K562 (cell line): ENCODE measurements at regions not wholly inside any gene's neighbourhood (a gene's known extent, or its start where the extent isn't known, plus 50 kb on each side); places are given as distances from the start of the nearest gene placed in this dataset.

Experiments
- ATAC-seq: fragments of 200-7000 bp; cut with Tn5 transposase; 3 replicates; pipeline ENCODE4 v1.9.1; 2020; ENCODE audit warnings: moderate library complexity
- BruUV-seq: library from RNA; stranded (reverse); fragments of 400-500 nt; replicated peaks from 2 replicates; lab custom pipeline; 2021; lab: Mats Ljungman, UMichigan
- CTCF ChIA-PET: fragments of 300-600 bp; formaldehyde crosslinking; extraction: SDS; loops from one replicate; lab custom pipeline; 2021; ENCODE audit warnings: low intra/inter-chr PET ratio; lab: Yijun Ruan, JAX
- POLR2A ChIA-PET: fragments of 300-600, 350-650 bp; sonication (Branson Sonifier 250); formaldehyde crosslinking; extraction: SDS; loops from one replicate; lab custom pipeline; 2021; ENCODE audit warnings: antibody characterized with exemption, inconsistent platforms; lab: Yijun Ruan, JAX
- DNase-seq, 4 experiments: peaks; one replicate each; pipeline versions ENCODE4 v3.0.0 to v3.0.0-alpha.2; 2011 to 2018; ENCODE audit warnings: low spot score in 3 of 4, mixed read lengths in 3 of 4; ENCODE audit errors: extremely low read depth in 1 of 4
- FAIRE-seq: peaks from 2 replicates; lab custom pipeline; 2011; peaks lifted over from hg19 to GRCh38; lab: Jason Lieb, UNC
- H2AFZ ChIP-seq: 2 replicates; pipeline ENCODE4 v1.6.0; 2011; ENCODE audit warnings: low read depth, low read length, control low read depth, inconsistent platforms
- H3K27ac ChIP-seq: fragments of 200-600 bp; 3 replicates; pipeline ENCODE4 v1.8.0; 2011; ENCODE audit warnings: low read depth, mild to moderate bottlenecking, control low read depth, inconsistent platforms, low read length, moderate library complexity, mixed read lengths; ENCODE audit errors: extremely low read depth
- H3K27me3 ChIP-seq, 2 experiments: fragments of 300-600 bp in 1 of 2; 2 replicates in 1 of 2; 3 replicates in 1 of 2; pipeline versions ENCODE4 v1.6.0 to v1.8.0; 2011; ENCODE audit warnings: inconsistent platforms in 2 of 2, low read length in 2 of 2, mild to moderate bottlenecking in 1 of 2, mixed read lengths in 1 of 2, moderate library complexity in 1 of 2; ENCODE audit not compliant: control insufficient read depth in 2 of 2, insufficient read depth in 2 of 2
- H3K36me3 ChIP-seq: fragments of 300-600 bp; 3 replicates; pipeline ENCODE4 v1.8.0; 2011; ENCODE audit warnings: mild to moderate bottlenecking, low read length, inconsistent platforms; ENCODE audit not compliant: control insufficient read depth, insufficient read depth
- H3K4me1 ChIP-seq, 2 experiments: fragments of 200-600 bp in 1 of 2; replicated peaks in 1 of 2; 2 replicates in 1 of 2; 3 replicates in 1 of 2; pipeline versions ENCODE4 v1.5.1 to v1.8.0; 2011; ENCODE audit warnings: inconsistent platforms in 2 of 2, low read length in 2 of 2, mild to moderate bottlenecking in 1 of 2, mixed read lengths in 1 of 2, moderate library complexity in 1 of 2; ENCODE audit not compliant: control insufficient read depth in 2 of 2, insufficient read depth in 2 of 2
- H3K4me2 ChIP-seq: 2 replicates; pipeline ENCODE4 v1.6.1; 2011; ENCODE audit warnings: low read length, control low read depth, inconsistent platforms, mixed read lengths; ENCODE audit not compliant: insufficient read depth
- H3K4me3 ChIP-seq: fragments of 200-600 bp; sonication (generic), shearing (Covaris generic); 2 replicates; pipeline ENCODE4 v1.5.1; 2016; ENCODE audit warnings: control low read depth, inconsistent platforms
- H3K79me2 ChIP-seq: fragments of 200-600 bp; 3 replicates; pipeline ENCODE4 v1.8.0; 2011; ENCODE audit warnings: low read length, inconsistent platforms; ENCODE audit not compliant: control insufficient read depth, insufficient read depth
- H3K9ac ChIP-seq, 2 experiments: 2 replicates each; pipeline versions ENCODE4 v1.6.0 to v1.6.1; 2011; ENCODE audit warnings: low read depth in 2 of 2, low read length in 2 of 2, control low read depth in 1 of 2, inconsistent platforms in 1 of 2, mild to moderate bottlenecking in 1 of 2, mixed read lengths in 1 of 2; ENCODE audit not compliant: insufficient read depth in 1 of 2
- H3K9me1 ChIP-seq: one replicate; pipeline ENCODE4 v1.6.0; 2011; ENCODE audit warnings: inconsistent platforms, mild to moderate bottlenecking, low read length, moderate library complexity; ENCODE audit not compliant: control insufficient read depth, insufficient read depth
- H3K9me3 ChIP-seq: replicated peaks from 2 replicates; pipeline ENCODE4 v1.5.1; 2011; ENCODE audit warnings: low read depth, low read length, inconsistent platforms; ENCODE audit not compliant: control insufficient read depth, insufficient read depth
- H4K20me1 ChIP-seq: replicated peaks from 2 replicates; pipeline ENCODE4 v1.6.1; 2011; ENCODE audit warnings: low read length, inconsistent platforms, mixed read lengths; ENCODE audit not compliant: control insufficient read depth, insufficient read depth
- ETS2 ChIP-seq: IDR thresholded peaks from 2 replicates; pipeline ENCODE4 v1.6.1; 2016; ENCODE audit warnings: borderline replicate concordance, missing genetic modification characterization, mild to moderate bottlenecking, moderate library complexity, missing compliant biosample characterization; ENCODE audit not compliant: poor library complexity, severe bottlenecking
- FOXJ3 ChIP-seq: sonication (generic); formaldehyde crosslinking; IDR thresholded peaks from 2 replicates; pipeline ENCODE4 v1.4.0; 2020; ENCODE audit warnings: mild to moderate bottlenecking, missing genetic modification reagents
- HNRNPLL ChIP-seq: fragments of 200-400 bp; formaldehyde crosslinking; IDR thresholded peaks from 2 replicates; pipeline ENCODE4 v1.6.1; 2017; ENCODE audit warnings: low read length, low read depth, mild to moderate bottlenecking; ENCODE audit not compliant: poor library complexity, severe bottlenecking
- KDM4B ChIP-seq, 2 experiments: fragments of 450-650 bp in 1 of 2; sonication (generic) in 1 of 2; IDR thresholded peaks; 2 replicates each; pipeline ENCODE4 v1.6.1; 2016 to 2017; ENCODE audit warnings: borderline replicate concordance in 2 of 2, antibody characterized with exemption in 1 of 2, low read depth in 1 of 2, mild to moderate bottlenecking in 1 of 2
- MAFG ChIP-seq: fragments of 450-650 bp; conservative IDR thresholded peaks from 2 replicates; pipeline ENCODE4 v1.6.1; 2016; ENCODE audit warnings: missing genetic modification characterization, missing compliant biosample characterization
- MAZ ChIP-seq, 2 experiments: fragments of 450-650 bp in 1 of 2; sonication (generic) in 1 of 2; formaldehyde crosslinking; IDR thresholded peaks in 1 of 2; conservative IDR thresholded peaks in 1 of 2; 2 replicates each; pipeline versions ENCODE4 v1.4.0 to v1.5.0; 2020; ENCODE audit warnings: mild to moderate bottlenecking in 1 of 2, missing genetic modification reagents in 1 of 2
- NR2C2 ChIP-seq, 2 experiments: fragments of 200-800 bp in 1 of 2; sonication (Bioruptor generic) in 1 of 2; sonication (generic) in 1 of 2; formaldehyde crosslinking in 1 of 2; IDR thresholded peaks; 2 replicates each; pipeline versions ENCODE4 v1.6.1 to v1.8.0; 2016 to 2022; ENCODE audit warnings: mild to moderate bottlenecking in 1 of 2, missing compliant biosample characterization in 1 of 2, missing genetic modification characterization in 1 of 2, missing genetic modification reagents in 1 of 2
- PHB2 ChIP-seq: fragments of 450-650 bp; IDR thresholded peaks from 2 replicates; pipeline ENCODE4 v1.6.1; 2017; ENCODE audit warnings: low read depth
- POLR2B ChIP-seq: fragments of 450-650 bp; IDR thresholded peaks from 2 replicates; pipeline ENCODE4 v1.6.1; 2018; ENCODE audit warnings: low read depth; ENCODE audit not compliant: partially characterized antibody
- TAF15 ChIP-seq: fragments of 200-400 bp; formaldehyde crosslinking; IDR thresholded peaks from 2 replicates; pipeline ENCODE4 v1.6.1; 2017; ENCODE audit warnings: mild to moderate bottlenecking, low read depth, low read length, moderate library complexity
- ZNF140 ChIP-seq: fragments of 250-450 bp; sonication (Bioruptor Pico); IDR thresholded peaks from 2 replicates; pipeline ENCODE4 v1.8.0; 2021; ENCODE audit warnings: moderate library complexity, mild to moderate bottlenecking, inconsistent platforms
- WGBS: fragments of 100-300 bp; shearing (Covaris generic); methylation state at CpG from one replicate; pipeline ENCODE4 v1.1.6; 2016; ENCODE audit warnings: low coverage, mixed read lengths; ENCODE audit not compliant: insufficient coverage; ENCODE audit errors: missing lambda C conversion rate; 5-methylcytosine and 5-hydroxymethylcytosine counted together
- in situ Hi-C: fragments of 300-500 bp; cut with MboI; formaldehyde crosslinking; loops from 4 replicates; pipeline ENCODE4 v1.15.0; 2018; ENCODE audit warnings: inconsistent platforms, mixed read lengths
- intact Hi-C: fragments of 100-400 bp; cut with micrococcal nuclease; formaldehyde crosslinking; loops from 2 replicates; pipeline ENCODE4 v1.14.2; 2022
- TF ChIP-seq, protein P1 (sequence below): fragments of 250-450 bp; sonication (Bioruptor Pico); IDR thresholded peaks from 2 replicates; pipeline ENCODE4 v1.5.0; 2021
- TF ChIP-seq, protein P2 (sequence below): fragments of 200-800 bp; sonication (Bioruptor generic); IDR thresholded peaks from 2 replicates; pipeline ENCODE4 v1.6.1; 2017; ENCODE audit warnings: missing genetic modification characterization, missing compliant biosample characterization
- TF ChIP-seq, protein P3 (sequence below): fragments of 250-450 bp; sonication (Bioruptor Pico); IDR thresholded peaks from 2 replicates; pipeline ENCODE4 v1.8.0; 2022; ENCODE audit warnings: moderate library complexity, mild to moderate bottlenecking, inconsistent platforms
- TF ChIP-seq, protein P4 (sequence below): fragments of 450-650 bp; IDR thresholded peaks from 2 replicates; pipeline ENCODE4 v1.6.1; 2016; ENCODE audit warnings: missing biosample characterization, missing genetic modification characterization
- TF ChIP-seq, protein P5 (sequence below): fragments of 200-400 bp; formaldehyde crosslinking; IDR thresholded peaks from 2 replicates; pipeline ENCODE4 v1.6.1; 2017; ENCODE audit warnings: mild to moderate bottlenecking, low read depth, low read length, moderate library complexity

DNA sequence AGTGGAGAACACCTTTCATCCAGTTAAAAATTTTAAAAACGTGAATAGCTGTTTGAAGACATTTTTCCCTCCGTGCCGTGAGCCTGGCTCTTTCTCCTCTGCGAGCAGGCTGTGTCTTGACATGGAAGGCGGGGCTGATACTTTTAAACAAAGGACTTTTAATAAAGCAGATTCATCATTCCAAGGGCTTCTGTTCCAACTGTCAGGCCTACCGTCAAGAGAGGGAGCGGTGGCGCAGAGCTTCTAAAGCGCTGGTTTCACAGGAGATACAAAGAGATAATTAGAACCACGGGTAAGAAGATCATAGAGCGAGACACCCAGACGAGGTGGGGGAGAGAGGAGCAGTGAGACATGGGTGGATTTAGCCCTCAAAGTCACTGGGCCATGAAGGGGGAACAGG lies 247.4 kb upstream of the C1orf174 start:
- Histone ChIP-seq H3K9me3 (no peaks in the 10 kb centered on the region), H3K36me3 (no peaks in the 10 kb centered on the region), H3K9me1 (no peaks in the 10 kb centered on the region), H3K79me2 (no peaks in the 10 kb centered on the region), H2AFZ (no peak overlapping the region), H3K4me1 (no peaks in the 10 kb centered on the region), H3K4me2 (no peak overlapping the region), H3K27me3 (peaks cover 21 to 39% of the 10 kb centered on the region in 2 experiments; a peak in 4 of 5 replicates), H4K20me1 (no peaks in the 10 kb centered on the region; the same call in 1 of the 2 replicates), H3K9ac (no peak overlapping the region), H3K27ac (no peak overlapping the region), H3K4me3 (no peak overlapping the region)
- ChIA-PET CTCF (no interaction called here), POLR2A (interaction anchor here (0.7 kb wide), 2 partner anchors 376 to 392 kb away, joined by 3 read pairs; no protein-coding TSS in a partner anchor)
- 1% methylated on average over 12 of the region's 12 CpGs for WGBS
- no peak for TF ChIP-seq POLR2B
- no peak for TF ChIP-seq TAF15
- TF ChIP-seq, protein P1, sequence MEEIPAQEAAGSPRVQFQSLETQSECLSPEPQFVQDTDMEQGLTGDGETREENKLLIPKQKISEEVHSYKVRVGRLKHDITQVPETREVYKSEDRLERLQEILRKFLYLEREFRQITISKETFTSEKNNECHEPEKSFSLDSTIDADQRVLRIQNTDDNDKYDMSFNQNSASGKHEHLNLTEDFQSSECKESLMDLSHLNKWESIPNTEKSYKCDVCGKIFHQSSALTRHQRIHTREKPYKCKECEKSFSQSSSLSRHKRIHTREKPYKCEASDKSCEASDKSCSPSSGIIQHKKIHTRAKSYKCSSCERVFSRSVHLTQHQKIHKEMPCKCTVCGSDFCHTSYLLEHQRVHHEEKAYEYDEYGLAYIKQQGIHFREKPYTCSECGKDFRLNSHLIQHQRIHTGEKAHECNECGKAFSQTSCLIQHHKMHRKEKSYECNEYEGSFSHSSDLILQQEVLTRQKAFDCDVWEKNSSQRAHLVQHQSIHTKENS = no peak
- TF ChIP-seq MAFG (tag) = no peak
- TF ChIP-seq, protein P2, sequence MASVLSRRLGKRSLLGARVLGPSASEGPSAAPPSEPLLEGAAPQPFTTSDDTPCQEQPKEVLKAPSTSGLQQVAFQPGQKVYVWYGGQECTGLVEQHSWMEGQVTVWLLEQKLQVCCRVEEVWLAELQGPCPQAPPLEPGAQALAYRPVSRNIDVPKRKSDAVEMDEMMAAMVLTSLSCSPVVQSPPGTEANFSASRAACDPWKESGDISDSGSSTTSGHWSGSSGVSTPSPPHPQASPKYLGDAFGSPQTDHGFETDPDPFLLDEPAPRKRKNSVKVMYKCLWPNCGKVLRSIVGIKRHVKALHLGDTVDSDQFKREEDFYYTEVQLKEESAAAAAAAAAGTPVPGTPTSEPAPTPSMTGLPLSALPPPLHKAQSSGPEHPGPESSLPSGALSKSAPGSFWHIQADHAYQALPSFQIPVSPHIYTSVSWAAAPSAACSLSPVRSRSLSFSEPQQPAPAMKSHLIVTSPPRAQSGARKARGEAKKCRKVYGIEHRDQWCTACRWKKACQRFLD (CRISPR knock-in tag) = no peak
- TF ChIP-seq MAZ (CRISPR knock-in tag; conservative IDR thresholded peaks at IDR 0.05 in 1 of 2, IDR thresholded peaks at IDR 0.05 in 1 of 2) = no peak
- no peak for TF ChIP-seq NR2C2 (CRISPR knock-in tag; IDR thresholded peaks at IDR 0.05)
- no peak for TF ChIP-seq NR2C2 (tag; IDR thresholded peaks at IDR 0.05)
- TF ChIP-seq, protein P3, sequence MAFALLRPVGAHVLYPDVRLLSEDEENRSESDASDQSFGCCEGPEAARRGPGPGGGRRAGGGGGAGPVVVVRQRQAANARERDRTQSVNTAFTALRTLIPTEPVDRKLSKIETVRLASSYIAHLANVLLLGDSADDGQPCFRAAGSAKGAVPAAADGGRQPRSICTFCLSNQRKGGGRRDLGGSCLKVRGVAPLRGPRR (CRISPR knock-in tag) = no peak
- TF ChIP-seq PHB2 = no peak
- TF ChIP-seq HNRNPLL = no peak
- TF ChIP-seq KDM4B (IDR thresholded peaks at IDR 0.05; ENCODE audit: borderline replicate concordance in 2 of 2, low read depth in 1 of 2) = no peak
- no peak for TF ChIP-seq ZNF140 (CRISPR knock-in tag)
- TF ChIP-seq FOXJ3 (CRISPR knock-in tag) = no peak
- TF ChIP-seq, protein P4, sequence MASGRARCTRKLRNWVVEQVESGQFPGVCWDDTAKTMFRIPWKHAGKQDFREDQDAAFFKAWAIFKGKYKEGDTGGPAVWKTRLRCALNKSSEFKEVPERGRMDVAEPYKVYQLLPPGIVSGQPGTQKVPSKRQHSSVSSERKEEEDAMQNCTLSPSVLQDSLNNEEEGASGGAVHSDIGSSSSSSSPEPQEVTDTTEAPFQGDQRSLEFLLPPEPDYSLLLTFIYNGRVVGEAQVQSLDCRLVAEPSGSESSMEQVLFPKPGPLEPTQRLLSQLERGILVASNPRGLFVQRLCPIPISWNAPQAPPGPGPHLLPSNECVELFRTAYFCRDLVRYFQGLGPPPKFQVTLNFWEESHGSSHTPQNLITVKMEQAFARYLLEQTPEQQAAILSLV (tag) = no peak
- TF ChIP-seq, protein P5, sequence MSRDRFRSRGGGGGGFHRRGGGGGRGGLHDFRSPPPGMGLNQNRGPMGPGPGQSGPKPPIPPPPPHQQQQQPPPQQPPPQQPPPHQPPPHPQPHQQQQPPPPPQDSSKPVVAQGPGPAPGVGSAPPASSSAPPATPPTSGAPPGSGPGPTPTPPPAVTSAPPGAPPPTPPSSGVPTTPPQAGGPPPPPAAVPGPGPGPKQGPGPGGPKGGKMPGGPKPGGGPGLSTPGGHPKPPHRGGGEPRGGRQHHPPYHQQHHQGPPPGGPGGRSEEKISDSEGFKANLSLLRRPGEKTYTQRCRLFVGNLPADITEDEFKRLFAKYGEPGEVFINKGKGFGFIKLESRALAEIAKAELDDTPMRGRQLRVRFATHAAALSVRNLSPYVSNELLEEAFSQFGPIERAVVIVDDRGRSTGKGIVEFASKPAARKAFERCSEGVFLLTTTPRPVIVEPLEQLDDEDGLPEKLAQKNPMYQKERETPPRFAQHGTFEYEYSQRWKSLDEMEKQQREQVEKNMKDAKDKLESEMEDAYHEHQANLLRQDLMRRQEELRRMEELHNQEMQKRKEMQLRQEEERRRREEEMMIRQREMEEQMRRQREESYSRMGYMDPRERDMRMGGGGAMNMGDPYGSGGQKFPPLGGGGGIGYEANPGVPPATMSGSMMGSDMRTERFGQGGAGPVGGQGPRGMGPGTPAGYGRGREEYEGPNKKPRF = no peak
- no peak for TF ChIP-seq ETS2
- intact Hi-C loops (no loop called here), in situ Hi-C loops (no loop called here)
- no peak for ATAC-seq
- no peak for FAIRE-seq
- DNase-seq = no peak
- BruUV-seq = no TSS peak
